Esophagus mucosa (tissue), 1 donor: ENCODE measurements at regions not wholly inside any gene's neighbourhood (a gene's known extent, or its start where the extent isn't known, plus 50 kb on each side); places are given as distances from the start of the nearest gene placed in this dataset.
"Not testable (repeated sequence)": the region's sequence is repeated elsewhere in the genome, so short reads cannot be mapped to it uniquely, and the experiment has no call there.

Source experiments
- ATAC-seq: fragments of 200-7000 bp; cut with Tn5 transposase; one replicate; pipeline ENCODE4 v1.9.1; 2020
- donor health status: DM: yes; HTN: yes; CAD: no.

DNA sequence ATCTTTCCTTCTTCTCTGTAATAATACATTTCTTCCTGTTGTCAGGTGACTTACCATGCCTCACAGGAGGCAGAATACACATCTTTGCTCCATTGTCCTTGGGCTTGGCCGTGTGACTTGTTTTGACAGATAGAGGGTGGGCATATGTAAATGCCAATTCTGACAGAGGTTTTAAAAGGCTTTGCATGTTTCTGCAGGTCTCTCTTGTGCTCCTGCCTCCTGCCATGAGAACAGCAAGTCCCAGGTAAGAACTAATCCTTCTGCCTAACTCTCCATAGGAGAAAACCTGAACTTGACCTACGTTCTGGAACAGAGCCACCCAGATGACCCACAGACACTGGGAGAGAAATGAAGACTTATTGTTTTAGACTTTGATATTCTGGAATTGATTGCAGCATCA, 88.7 kb upstream of the TNFSF11 start:
- ATAC-seq: peak; percentile 85

DNA sequence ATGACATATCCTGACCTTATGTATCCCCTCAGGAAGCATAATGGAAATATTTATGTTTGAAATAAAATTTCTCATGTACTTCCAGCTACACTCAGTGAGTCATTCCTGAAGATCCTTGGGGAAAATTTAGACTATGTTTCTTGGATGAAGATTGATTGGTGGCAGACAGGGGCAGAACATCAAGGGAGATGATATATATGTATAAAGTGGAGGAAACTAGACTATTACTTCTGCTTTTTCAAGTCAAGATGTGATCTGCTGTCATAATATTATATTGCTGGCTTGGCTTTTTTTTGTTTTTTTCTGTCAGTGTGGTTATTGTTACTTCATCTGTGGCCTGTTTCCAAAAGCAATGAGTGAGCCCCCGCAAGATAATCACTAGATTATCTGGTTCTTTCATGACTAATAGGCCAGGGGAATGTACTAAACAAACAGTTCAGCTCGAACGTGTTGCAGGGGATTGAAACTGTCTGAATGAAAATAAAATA, 87.2 kb upstream of the TNFSF11 start:
- ATAC-seq: peak; percentile 73

GRCh38 chr13:42487221-42487620, 86.7 kb upstream of the TNFSF11 start:
- peak; percentile 7 for ATAC-seq

DNA sequence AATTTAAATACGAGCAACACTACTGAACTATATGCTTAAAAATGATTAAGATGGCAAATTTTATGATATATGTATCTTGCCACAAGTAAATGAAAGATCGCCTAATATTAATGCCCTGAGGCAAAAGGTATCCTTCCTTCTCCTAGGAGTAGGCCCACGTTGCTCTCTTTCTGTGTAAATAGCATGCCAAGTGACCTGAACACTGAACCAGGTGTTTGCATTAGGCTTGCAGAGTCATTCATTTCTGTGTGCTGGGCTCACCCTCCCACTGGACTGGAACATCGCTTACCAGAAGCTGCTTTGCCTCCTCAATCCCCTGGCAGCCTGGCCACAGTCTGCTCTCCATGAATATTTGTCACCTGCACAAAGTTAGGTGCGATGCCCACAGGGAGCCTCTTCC, 83.3 kb upstream of the TNFSF11 start:
- ATAC-seq: peak; percentile 76

DNA sequence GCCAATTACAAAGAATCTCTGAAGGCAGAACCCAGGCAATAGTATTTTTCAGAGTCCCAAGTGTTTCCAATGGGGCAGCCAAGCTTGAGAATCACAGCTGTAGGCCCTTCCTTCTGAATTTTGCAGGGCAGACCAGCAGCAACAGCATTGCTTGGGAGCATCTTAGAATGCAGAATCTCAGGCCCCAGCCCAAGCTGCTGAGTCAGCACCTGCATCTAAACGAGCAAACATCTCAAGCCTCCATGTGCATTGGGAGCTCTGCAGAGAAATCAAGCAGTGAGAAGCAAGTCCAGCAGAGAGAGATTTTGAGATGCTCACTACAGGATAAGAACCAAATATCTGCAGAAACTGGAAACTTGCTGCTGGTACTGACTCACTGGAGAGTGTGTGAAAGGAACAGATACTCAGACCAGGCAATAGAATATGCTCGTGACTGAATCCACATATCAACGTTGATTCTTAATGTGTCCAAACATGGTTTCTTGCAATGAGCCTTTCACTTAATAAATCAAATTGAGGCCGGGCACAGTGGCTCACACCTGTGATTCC, 81.5 kb upstream of the TNFSF11 start:
- ATAC-seq: no peak

GRCh38 chr13:42494157-42494556, 79.8 kb upstream of the TNFSF11 start:
- no peak for ATAC-seq

DNA sequence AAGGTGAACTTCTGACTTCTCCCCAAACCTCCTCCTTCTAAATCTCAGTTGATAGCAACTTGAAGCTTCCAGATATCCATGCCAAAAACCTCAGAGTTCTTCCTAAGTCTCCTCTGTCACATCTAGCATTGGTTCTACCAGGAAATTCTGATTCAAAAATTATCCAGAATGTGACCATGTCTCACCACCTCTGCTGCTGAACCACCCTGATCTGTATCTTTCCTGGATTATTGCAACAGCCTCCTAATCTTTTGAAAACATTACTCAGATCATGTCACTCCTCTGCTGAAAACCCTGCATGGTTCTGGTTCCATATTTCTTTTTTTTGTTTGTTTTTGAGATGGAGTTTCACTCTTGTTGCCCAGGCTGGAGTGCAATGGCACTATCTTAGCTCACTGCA, 78.7 kb upstream of the TNFSF11 start:
- ATAC-seq: peak; percentile 46

DNA sequence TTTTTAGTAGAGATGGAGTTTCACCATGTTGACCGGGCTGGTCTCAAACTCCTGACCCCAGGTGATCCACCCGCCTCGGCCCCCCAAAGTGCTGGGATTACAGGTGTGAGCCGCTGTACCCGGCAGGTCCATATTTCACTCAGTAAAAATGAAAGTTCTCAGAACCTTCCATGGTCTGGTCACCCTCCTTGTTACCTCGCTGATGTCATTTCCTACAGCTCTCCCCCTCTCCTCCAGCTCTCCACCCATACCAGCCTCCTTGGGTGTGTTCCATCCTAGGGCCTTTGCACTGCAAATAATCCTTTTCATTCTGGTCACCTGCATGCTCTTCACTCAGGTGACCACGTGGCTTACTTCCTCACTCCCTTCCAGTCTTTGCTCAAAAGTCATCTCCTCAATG, 78.2 kb upstream of the TNFSF11 start:
- ATAC-seq: peak; percentile 42

- not testable (repeated sequence) for ATAC-seq
Measured at GRCh38 chr13:42496926-42497554, 76.9 kb upstream of the TNFSF11 start.

- peak; percentile 95 for ATAC-seq
Measured at GRCh38 chr13:42497798-42498197, 76.2 kb upstream of the TNFSF11 start.

- ATAC-seq: no peak
Measured at GRCh38 chr13:42498521-42498920, 75.4 kb upstream of the TNFSF11 start.
